Cardiac fibroblast (primary cell): ENCODE measurements at regions not wholly inside any gene's neighbourhood (a gene's known extent, or its start where the extent isn't known, plus 50 kb on each side); places are given as distances from the start of the nearest gene placed in this dataset.
"Not testable (repeated sequence)": the region's sequence is repeated elsewhere in the genome, so short reads cannot be mapped to it uniquely, and the experiment has no call there.

Experiments
- DNase-seq, 2 donors: peaks; one replicate each; pipeline versions ENCODE4 v3.0.0 to v3.0.0-alpha.2; 2010; ENCODE audit warnings: low read depth in 2 of 2
- H3K4me3 ChIP-seq, 2 donors: replicated peaks in 1 of 2; 1 replicate in 1 of 2; 2 replicates in 1 of 2; pipeline ENCODE4 v1.5.1; 2011; ENCODE audit warnings: low read depth in 2 of 2, low read length in 2 of 2, mild to moderate bottlenecking in 2 of 2, moderate library complexity in 1 of 2
- CTCF ChIP-seq: IDR thresholded peaks from one replicate; pipeline ENCODE4 v1.5.1; 2011; ENCODE audit warnings: low read depth, mild to moderate bottlenecking, low read length, inconsistent platforms

GRCh38 chr17:71638668-71639067 is 482.2 kb upstream of the SOX9 start:
- no peak for DNase-seq
- no peak for TF ChIP-seq CTCF
- no peak overlapping the region for H3K4me3 ChIP-seq

GRCh38 chr17:71639865-71640264 is 481.0 kb upstream of the SOX9 start:
- no peak for TF ChIP-seq CTCF
- H3K4me3 ChIP-seq: no peak overlapping the region
- no peak for DNase-seq

GRCh38 chr17:71646890-71647289 is 473.9 kb upstream of the SOX9 start:
- H3K4me3 ChIP-seq: not testable (repeated sequence)
- DNase-seq: peak in 1 of 2 donors; percentile 54

- not testable (repeated sequence) for H3K4me3 ChIP-seq, DNase-seq
These were observed 472.5 kb upstream of the SOX9 start for GRCh38 chr17:71648342-71648741.

GRCh38 chr17:71649941-71650350 is 470.9 kb upstream of the SOX9 start:
- peak in 1 of 2 donors; percentile 7 for DNase-seq
- TF ChIP-seq CTCF: no peak
- H3K4me3 ChIP-seq: no peak overlapping the region

- DNase-seq: no peak
- H3K4me3 ChIP-seq: no peak overlapping the region
- no peak for TF ChIP-seq CTCF
These were observed 465.3 kb upstream of the SOX9 start for GRCh38 chr17:71655542-71655941.

- H3K4me3 ChIP-seq: no peak overlapping the region
- TF ChIP-seq CTCF: no peak
- DNase-seq: no peak
These were observed 463.6 kb upstream of the SOX9 start for GRCh38 chr17:71656964-71657858.

- no peak overlapping the region for H3K4me3 ChIP-seq
- no peak for TF ChIP-seq CTCF
- no peak for DNase-seq
These were observed 461.8 kb upstream of the SOX9 start for GRCh38 chr17:71658996-71659395.
